SK-N-SH treated with all-trans-retinoic acid at 6 μM for 48 hours (cell line): ENCODE measurements at regions not wholly inside any gene's neighbourhood (a gene's known extent, or its start where the extent isn't known, plus 50 kb on each side); places are given as distances from the start of the nearest gene placed in this dataset.

Source experiments
- ATAC-seq: fragments of 200-7000 bp; cut with Tn5 transposase; 3 replicates; pipeline ENCODE4 v1.9.1; 2020; ENCODE audit warnings: mild to moderate bottlenecking, moderate library complexity
- ARNTL ChIP-seq: fragments of 450-650 bp; formaldehyde crosslinking; IDR thresholded peaks from 2 replicates; pipeline ENCODE4 v1.5.0; 2020; ENCODE audit warnings: low read depth, mild to moderate bottlenecking, moderate library complexity, borderline replicate concordance
- BACH2 ChIP-seq: fragments of 250-450 bp; sonication (Bioruptor Pico); IDR thresholded peaks from 2 replicates; pipeline ENCODE4 v1.9.0; 2021; ENCODE audit warnings: mild to moderate bottlenecking, borderline replicate concordance
- CREB5 ChIP-seq: fragments of 250-450 bp; sonication (Bioruptor Pico); IDR thresholded peaks from 2 replicates; pipeline ENCODE4 v1.5.1; 2020; ENCODE audit warnings: low read depth, mild to moderate bottlenecking, moderate library complexity
- CSDC2 ChIP-seq: fragments of 250-450 bp; sonication (Bioruptor Pico); IDR thresholded peaks from 2 replicates; pipeline ENCODE4 v1.5.0; 2020; ENCODE audit warnings: mild to moderate bottlenecking, moderate library complexity
- CSRNP3 ChIP-seq: fragments of 250-450 bp; sonication (Bioruptor Pico); IDR thresholded peaks from 2 replicates; pipeline ENCODE4 v1.5.1; 2021; ENCODE audit warnings: mild to moderate bottlenecking, moderate library complexity
- ESRRG ChIP-seq: fragments of 250-450 bp; sonication (Bioruptor Pico); IDR thresholded peaks from 2 replicates; pipeline ENCODE4 v1.6.1; 2021; ENCODE audit warnings: mild to moderate bottlenecking
- GLIS3 ChIP-seq: fragments of 250-450 bp; sonication (Bioruptor Pico); IDR thresholded peaks from 2 replicates; pipeline ENCODE4 v1.5.0; 2020; ENCODE audit warnings: mild to moderate bottlenecking, moderate library complexity
- ISL1 ChIP-seq: fragments of 250-450 bp; sonication (Bioruptor Pico); IDR thresholded peaks from 2 replicates; pipeline ENCODE4 v2.1.2; 2022; ENCODE audit warnings: mild to moderate bottlenecking, moderate library complexity
- OSR1 ChIP-seq: fragments of 250-450 bp; sonication (Bioruptor Pico); IDR thresholded peaks from 2 replicates; pipeline ENCODE4 v1.8.0; 2022; ENCODE audit warnings: moderate library complexity, mild to moderate bottlenecking, inconsistent platforms
- POU6F1 ChIP-seq: fragments of 250-450 bp; sonication (Bioruptor Pico); IDR thresholded peaks from 2 replicates; pipeline ENCODE4 v1.8.0; 2021; ENCODE audit warnings: low read depth, mild to moderate bottlenecking, moderate library complexity, borderline replicate concordance
- PPARA ChIP-seq: fragments of 250-450 bp; sonication (Bioruptor Pico); IDR thresholded peaks from 2 replicates; pipeline ENCODE4 v1.5.0; 2020; ENCODE audit warnings: mild to moderate bottlenecking, borderline replicate concordance
- RARB ChIP-seq: fragments of 250-450 bp; sonication (Bioruptor Pico); IDR thresholded peaks from 2 replicates; pipeline ENCODE4 v1.8.0; 2021; ENCODE audit warnings: mild to moderate bottlenecking, moderate library complexity
- SNAI2 ChIP-seq: fragments of 250-450 bp; sonication (Bioruptor Pico); IDR thresholded peaks from 2 replicates; pipeline ENCODE4 v1.5.0; 2020; ENCODE audit warnings: mild to moderate bottlenecking, moderate library complexity
- TCF4 ChIP-seq: fragments of 250-450 bp; sonication (Bioruptor Pico); IDR thresholded peaks from 2 replicates; pipeline ENCODE4 v1.8.0; 2021; ENCODE audit warnings: mild to moderate bottlenecking, moderate library complexity, borderline replicate concordance
- TOX ChIP-seq: fragments of 250-450 bp; sonication (Bioruptor Pico); IDR thresholded peaks from 2 replicates; pipeline ENCODE4 v1.8.0; 2021; ENCODE audit warnings: mild to moderate bottlenecking, moderate library complexity, borderline replicate concordance
- TSHZ2 ChIP-seq: fragments of 250-450 bp; sonication (Bioruptor Pico); IDR thresholded peaks from 2 replicates; pipeline ENCODE4 v1.5.0; 2020; ENCODE audit warnings: mild to moderate bottlenecking, moderate library complexity
- ZC3H10 ChIP-seq: fragments of 250-450 bp; sonication (Bioruptor Pico); IDR thresholded peaks from 2 replicates; pipeline ENCODE4 v1.5.1; 2021; ENCODE audit warnings: mild to moderate bottlenecking, moderate library complexity
- ZFP3 ChIP-seq: fragments of 250-450 bp; sonication (Bioruptor Pico); IDR thresholded peaks from 2 replicates; pipeline ENCODE4 v1.5.0; 2020; ENCODE audit warnings: mild to moderate bottlenecking, moderate library complexity
- ZFP30 ChIP-seq: fragments of 450-650 bp; formaldehyde crosslinking; IDR thresholded peaks from 2 replicates; pipeline ENCODE4 v1.5.0; 2022; ENCODE audit warnings: mild to moderate bottlenecking, moderate library complexity
- ZNF565 ChIP-seq: fragments of 450-650 bp; formaldehyde crosslinking; conservative IDR thresholded peaks from 2 replicates; pipeline ENCODE4 v1.5.0; 2020; ENCODE audit warnings: low read depth, mild to moderate bottlenecking, moderate library complexity
- ZNF70 ChIP-seq: fragments of 450-650 bp; formaldehyde crosslinking; IDR thresholded peaks from 2 replicates; pipeline ENCODE4 v1.5.0; 2020; ENCODE audit warnings: mild to moderate bottlenecking, moderate library complexity
- ZNF8 ChIP-seq: fragments of 450-650 bp; formaldehyde crosslinking; IDR thresholded peaks from 2 replicates; pipeline ENCODE4 v1.5.0; 2020; ENCODE audit warnings: mild to moderate bottlenecking, moderate library complexity

GRCh38 chr2:103174711-103175110 is 412.9 kb downstream of the TMEM182 start:
- TF ChIP-seq OSR1 (CRISPR knock-in tag) (no peak), ZC3H10 (CRISPR knock-in tag) (no peak), TCF4 (CRISPR knock-in tag) (no peak), ZNF70 (CRISPR knock-in tag) (no peak), TOX (CRISPR knock-in tag) (no peak), CSRNP3 (CRISPR knock-in tag) (no peak), GLIS3 (CRISPR knock-in tag) (no peak), ZNF8 (CRISPR knock-in tag) (no peak), RARB (CRISPR knock-in tag) (no peak), ESRRG (CRISPR knock-in tag) (no peak), SNAI2 (no peak)
- TF ChIP-seq, all 23 proteins: peak for 0
- no peak for ATAC-seq

- no peak for ATAC-seq
- TF ChIP-seq ZNF8 (CRISPR knock-in tag) (no peak), ISL1 (CRISPR knock-in tag) (no peak), TOX (CRISPR knock-in tag) (no peak), BACH2 (CRISPR knock-in tag) (no peak), ARNTL (no peak), RARB (CRISPR knock-in tag) (no peak), POU6F1 (CRISPR knock-in tag) (no peak), ZNF565 (CRISPR knock-in tag) (no peak), ZFP30 (no peak)
These were observed 414.6 kb downstream of the TMEM182 start for GRCh38 chr2:103176294-103176915.

- no peak for ATAC-seq
- TF ChIP-seq BACH2 (CRISPR knock-in tag), result no peak
These were observed 418.0 kb downstream of the TMEM182 start for GRCh38 chr2:103179798-103180197.

GRCh38 chr2:103183061-103183460 is 421.2 kb downstream of the TMEM182 start:
- no peak for TF ChIP-seq PPARA (CRISPR knock-in tag)
- no peak for TF ChIP-seq ESRRG (CRISPR knock-in tag)
- no peak for TF ChIP-seq CSDC2
- TF ChIP-seq SNAI2, result no peak
- no peak for TF ChIP-seq ZC3H10 (CRISPR knock-in tag)
- no peak for TF ChIP-seq POU6F1 (CRISPR knock-in tag)
- no peak for TF ChIP-seq BACH2 (CRISPR knock-in tag)
- TF ChIP-seq CSRNP3 (CRISPR knock-in tag), result no peak
- TF ChIP-seq CREB5 (CRISPR knock-in tag), result no peak
- TF ChIP-seq ZFP30, result no peak
- no peak for TF ChIP-seq TCF4 (CRISPR knock-in tag)
- TF ChIP-seq TOX (CRISPR knock-in tag), result no peak
- no peak for TF ChIP-seq ZFP3 (CRISPR knock-in tag)
- TF ChIP-seq ARNTL, result no peak
- no peak for TF ChIP-seq RARB (CRISPR knock-in tag)
- no peak for TF ChIP-seq TSHZ2 (CRISPR knock-in tag)
- ATAC-seq, result no peak
